H1 (cell line): ENCODE measurements at regions not wholly inside any gene's neighbourhood (a gene's known extent, or its start where the extent isn't known, plus 50 kb on each side); places are given as distances from the start of the nearest gene placed in this dataset.

Experiments used
- CTCF ChIA-PET: fragments of 300-600 bp; sonication (Branson Sonifier 250); formaldehyde crosslinking; loops from one replicate; lab custom pipeline; 2021; ENCODE audit not compliant: partially characterized antibody; lab: Charles Lee
- POLR2A ChIA-PET: fragments of 300-600 bp; sonication (Branson Sonifier 250); formaldehyde crosslinking; loops from one replicate; lab custom pipeline; 2021; ENCODE audit warnings: inconsistent platforms; ENCODE audit not compliant: partially characterized antibody; lab: Charles Lee
- DNase-seq, 2 experiments: peaks; one replicate each; pipeline versions ENCODE4 v3.0.0 to v3.0.0-alpha.2; 2010 to 2022; ENCODE audit warnings: low spot score in 2 of 2, low read depth in 1 of 2, mixed read lengths in 1 of 2
- FAIRE-seq: peaks from 2 replicates; lab custom pipeline; 2011; peaks lifted over from hg19 to GRCh38; lab: Jason Lieb, UNC
- H2AFZ ChIP-seq: 2 replicates; pipeline ENCODE4 v1.8.1; 2012; ENCODE audit warnings: low read length, inconsistent platforms
- H2AK5ac ChIP-seq: 2 replicates; pipeline ENCODE4 v1.6.1; 2013; ENCODE audit warnings: low read depth, low read length
- H2BK120ac ChIP-seq: replicated peaks from 2 replicates; pipeline ENCODE3; 2013; ENCODE audit warnings: low read depth, low read length, inconsistent platforms
- H2BK12ac ChIP-seq: 2 replicates; pipeline ENCODE4 v1.6.1; 2013; ENCODE audit warnings: low read depth, low read length
- H2BK15ac ChIP-seq: 2 replicates; pipeline ENCODE4 v1.6.1; 2013; ENCODE audit warnings: low read length
- H2BK20ac ChIP-seq: 2 replicates; pipeline ENCODE4 v1.6.1; 2013; ENCODE audit warnings: low read length
- H2BK5ac ChIP-seq: 2 replicates; pipeline ENCODE4 v1.6.1; 2013; ENCODE audit warnings: low read depth, low read length
- H3K14ac ChIP-seq: 2 replicates; pipeline ENCODE4 v1.6.1; 2013; ENCODE audit warnings: inconsistent platforms; ENCODE audit not compliant: insufficient read length
- H3K18ac ChIP-seq: 2 replicates; pipeline ENCODE4 v1.6.1; 2013; ENCODE audit warnings: low read length; ENCODE audit errors: extremely low read depth
- H3K23ac ChIP-seq: 2 replicates; pipeline ENCODE4 v1.6.1; 2013; ENCODE audit warnings: inconsistent platforms; ENCODE audit not compliant: insufficient read length
- H3K23me2 ChIP-seq: 2 replicates; pipeline ENCODE4 v1.6.1; 2013; ENCODE audit warnings: low read depth, low read length
- H3K27ac ChIP-seq: 2 replicates; pipeline ENCODE4 v1.6.1; 2011; ENCODE audit warnings: low read depth, low read length, inconsistent platforms
- H3K27me3 ChIP-seq, 4 experiments: replicated peaks in 1 of 4; 1 replicate in 1 of 4; 2 replicates in 3 of 4; pipeline versions ENCODE4 v1.6.1 to v1.8.1; 2011 to 2013; ENCODE audit warnings: low read length in 3 of 4, mild to moderate bottlenecking in 3 of 4, inconsistent platforms in 2 of 4, mixed read lengths in 2 of 4, moderate library complexity in 1 of 4; ENCODE audit not compliant: control insufficient read depth in 3 of 4, insufficient read depth in 3 of 4; ENCODE audit errors: extremely low read depth in 1 of 4
- H3K36me3 ChIP-seq, 4 experiments: 2 replicates each; pipeline versions ENCODE4 v1.6.1 to v1.8.1; 2011 to 2013; ENCODE audit warnings: mild to moderate bottlenecking in 4 of 4, low read length in 3 of 4, moderate library complexity in 2 of 4, control low read depth in 1 of 4, inconsistent platforms in 1 of 4; ENCODE audit not compliant: insufficient read depth in 4 of 4, control insufficient read depth in 2 of 4
- H3K4ac ChIP-seq: replicated peaks from 2 replicates; pipeline ENCODE3; 2013; ENCODE audit warnings: low read length, low read depth, mixed read lengths, inconsistent platforms; ENCODE audit not compliant: insufficient read length
- H3K4me1 ChIP-seq, 4 experiments: replicated peaks in 1 of 4; 1 replicate in 1 of 4; 2 replicates in 3 of 4; pipeline versions ENCODE4 v1.6.1 to v1.8.1; 2011 to 2013; ENCODE audit warnings: low read length in 3 of 4, inconsistent platforms in 2 of 4, mixed read lengths in 1 of 4; ENCODE audit not compliant: insufficient read depth in 4 of 4, control insufficient read depth in 3 of 4
- H3K4me2 ChIP-seq, 2 experiments: 2 replicates each; pipeline versions ENCODE4 v1.6.1 to v1.8.1; 2011 to 2013; ENCODE audit warnings: low read depth in 2 of 2, low read length in 2 of 2, control low read depth in 1 of 2, inconsistent platforms in 1 of 2, mild to moderate bottlenecking in 1 of 2; ENCODE audit not compliant: insufficient read depth in 1 of 2
- H3K4me3 ChIP-seq, 4 experiments: fragments of 200-600, 300-600 bp in 1 of 4; sonication (generic), shearing (Covaris generic), sonication (Bioruptor Twin) in 1 of 4; 2 replicates each; pipeline versions ENCODE4 v1.5.1 to v1.8.1; 2011 to 2016; ENCODE audit warnings: low read length in 4 of 4, low read depth in 3 of 4, control low read depth in 2 of 4, inconsistent platforms in 2 of 4, mild to moderate bottlenecking in 2 of 4, mixed read lengths in 1 of 4, moderate library complexity in 1 of 4; ENCODE audit not compliant: insufficient read depth in 2 of 4; ENCODE audit errors: extremely low read depth in 1 of 4
- H3K56ac ChIP-seq: replicated peaks from 2 replicates; pipeline ENCODE3; 2013; ENCODE audit warnings: low read depth, mild to moderate bottlenecking, mixed read lengths, low read length, inconsistent platforms; ENCODE audit not compliant: insufficient read length
- H3K79me1 ChIP-seq: 2 replicates; pipeline ENCODE4 v1.6.1; 2013; ENCODE audit warnings: low read depth, low read length, control low read depth
- H3K79me2 ChIP-seq, 2 experiments: 2 replicates each; pipeline versions ENCODE4 v1.6.1 to v1.8.1; 2012 to 2013; ENCODE audit warnings: low read length in 2 of 2, mild to moderate bottlenecking in 2 of 2, inconsistent platforms in 1 of 2; ENCODE audit not compliant: insufficient read depth in 2 of 2, control insufficient read depth in 1 of 2
- H3K9ac ChIP-seq, 4 experiments: replicated peaks in 1 of 4; 1 replicate in 1 of 4; 2 replicates in 3 of 4; pipeline versions ENCODE4 v1.6.1 to v1.8.1; 2011 to 2013; ENCODE audit warnings: low read depth in 3 of 4, low read length in 3 of 4, control low read depth in 2 of 4, mild to moderate bottlenecking in 2 of 4, moderate library complexity in 2 of 4, inconsistent platforms in 1 of 4; ENCODE audit errors: extremely low read depth in 1 of 4
- H3K9me3 ChIP-seq, 2 experiments: 2 replicates each; pipeline versions ENCODE4 v1.6.1 to v1.8.1; 2012 to 2013; ENCODE audit warnings: mild to moderate bottlenecking in 2 of 2, moderate library complexity in 2 of 2, control low read depth in 1 of 2, inconsistent platforms in 1 of 2, low read depth in 1 of 2, low read length in 1 of 2, mixed read lengths in 1 of 2; ENCODE audit not compliant: insufficient read depth in 2 of 2
- H4K20me1 ChIP-seq, 2 experiments: replicated peaks in 1 of 2; 2 replicates each; pipeline versions ENCODE3 to v1.8.1; 2011 to 2013; ENCODE audit warnings: inconsistent platforms in 2 of 2, low read length in 2 of 2, mild to moderate bottlenecking in 1 of 2; ENCODE audit not compliant: insufficient read depth in 2 of 2, control insufficient read depth in 1 of 2
- H4K5ac ChIP-seq: 2 replicates; pipeline ENCODE4 v1.6.1; 2013; ENCODE audit warnings: low read length, low read depth, mixed read lengths, inconsistent platforms; ENCODE audit not compliant: insufficient read length
- H4K8ac ChIP-seq: 2 replicates; pipeline ENCODE4 v1.8.0; 2013; ENCODE audit warnings: mild to moderate bottlenecking, moderate library complexity, low read length, inconsistent platforms; ENCODE audit not compliant: insufficient read depth; ENCODE audit errors: extremely low read depth
- H4K91ac ChIP-seq: replicated peaks from 2 replicates; pipeline ENCODE3; 2013; ENCODE audit warnings: low read length, mixed read lengths, inconsistent platforms; ENCODE audit not compliant: insufficient read length
- ATF3 ChIP-seq: IDR thresholded peaks from 2 replicates; pipeline ENCODE4 v1.6.1; 2011; ENCODE audit warnings: low read depth, mild to moderate bottlenecking, low read length; ENCODE audit not compliant: insufficient read depth
- BACH1 ChIP-seq: IDR thresholded peaks from 2 replicates; pipeline ENCODE4 v1.6.1; 2012; ENCODE audit warnings: low read length, improper control_type of control experiment
- BCL11A ChIP-seq, 2 experiments: IDR thresholded peaks; one replicate each; pipeline ENCODE4 v1.6.1; 2011; ENCODE audit warnings: low read depth in 2 of 2, low read length in 2 of 2, mild to moderate bottlenecking in 2 of 2
- BRCA1 ChIP-seq: IDR thresholded peaks from 2 replicates; pipeline ENCODE4 v1.6.1; 2012; ENCODE audit warnings: low read depth, low read length, improper control_type of control experiment
- CHD1 ChIP-seq: IDR thresholded peaks from 2 replicates; pipeline ENCODE4 v1.6.1; 2012; ENCODE audit warnings: low read depth, low read length, improper control_type of control experiment
- CREB1 ChIP-seq: IDR thresholded peaks from 2 replicates; pipeline ENCODE4 v1.6.1; 2012; ENCODE audit warnings: inconsistent platforms
- CTBP2 ChIP-seq: IDR thresholded peaks from 2 replicates; pipeline ENCODE4 v1.7.0; 2011; ENCODE audit warnings: borderline replicate concordance, mild to moderate bottlenecking, moderate library complexity, mixed read lengths, low read length; ENCODE audit not compliant: insufficient read depth, insufficient read length
- E2F6 ChIP-seq: IDR thresholded peaks from 2 replicates; pipeline ENCODE4 v1.6.1; 2012; ENCODE audit warnings: inconsistent platforms
- EGR1 ChIP-seq: IDR thresholded peaks from 2 replicates; pipeline ENCODE4 v1.6.1; 2011; ENCODE audit warnings: low read depth, low read length, borderline replicate concordance
- EZH2 ChIP-seq: fragments of 200-600 bp; sonication (generic); IDR thresholded peaks from 2 replicates; pipeline ENCODE4 v1.7.1; 2012; ENCODE audit warnings: low read depth, mild to moderate bottlenecking, moderate library complexity, low read length, inconsistent platforms; ENCODE audit not compliant: severe bottlenecking
- PHF8 ChIP-seq: fragments of 200-600 bp; sonication (generic); conservative IDR thresholded peaks from 2 replicates; pipeline ENCODE4 v1.7.1; 2012; ENCODE audit warnings: low read depth, mild to moderate bottlenecking, inconsistent platforms, low read length, moderate library complexity
- RBBP5 ChIP-seq: IDR thresholded peaks from 2 replicates; pipeline ENCODE4 v1.7.1; 2012; ENCODE audit warnings: low read depth, mild to moderate bottlenecking, inconsistent platforms, low read length, moderate library complexity, borderline replicate concordance
- WGBS, 2 experiments: shearing (Covaris generic) in 1 of 2; methylation state at CpG; one replicate each; pipeline versions ENCODE4 v1.1.6 to v1.1.7; 2013 to 2015; ENCODE audit warnings: low lambda C conversion rate in 2 of 2, mixed read lengths in 2 of 2, inconsistent platforms in 1 of 2, low coverage in 1 of 2, missing lambda C conversion rate in 1 of 2; ENCODE audit not compliant: insufficient replicate concordance in 2 of 2, insufficient coverage in 1 of 2, insufficient read length in 1 of 2; ENCODE audit errors: extremely low coverage in 1 of 2, missing lambda C conversion rate in 1 of 2; 5-methylcytosine and 5-hydroxymethylcytosine counted together

GRCh38 chr11:129530154-129530895, 154.7 kb downstream of the BARX2 start:
- no peak overlapping the region for H2BK120ac ChIP-seq
- no peak for TF ChIP-seq CHD1
- TF ChIP-seq CTBP2 = no peak
- TF ChIP-seq ATF3 = no peak
- TF ChIP-seq BACH1 = no peak
- TF ChIP-seq E2F6 = no peak
- TF ChIP-seq BRCA1 = no peak
- no peak for TF ChIP-seq RBBP5
- no peak for TF ChIP-seq PHF8
- no peak for TF ChIP-seq EZH2
- no peak for TF ChIP-seq EGR1
- TF ChIP-seq BCL11A (IDR thresholded peaks at IDR 0.05; ENCODE audit: low read depth in 2 of 2, low read length in 2 of 2) = no peak
- no peak for TF ChIP-seq CREB1

More at GRCh38 chr11:129530154-129530895, 154.7 kb downstream of the BARX2 start:
- no peaks in the 10 kb centered on the region for H3K79me1 ChIP-seq
- no peak overlapping the region for H2BK15ac ChIP-seq
- H2BK12ac ChIP-seq = no peak overlapping the region
- H4K91ac ChIP-seq = no peak overlapping the region
- no peak overlapping the region for H2BK5ac ChIP-seq
- H3K4me1 ChIP-seq = no peaks in the 10 kb centered on the region
- no peak overlapping the region for H2AK5ac ChIP-seq
- H3K56ac ChIP-seq = no peak overlapping the region
- no peak overlapping the region for H4K5ac ChIP-seq
- H4K8ac ChIP-seq = no peak overlapping the region; the same call in 1 of the 2 replicates
- no peak overlapping the region for H2AFZ ChIP-seq
- H3K9me3 ChIP-seq = no peaks in the 10 kb centered on the region
- no peak overlapping the region for H3K9ac ChIP-seq
- H3K79me2 ChIP-seq = no peaks in the 10 kb centered on the region
- no peak overlapping the region for H3K14ac ChIP-seq
- no peak overlapping the region for H3K4me3 ChIP-seq
- no peak overlapping the region for H3K4me2 ChIP-seq
- H4K20me1 ChIP-seq = no peaks in the 10 kb centered on the region
- POLR2A ChIA-PET = no interaction called here
- CTCF ChIA-PET = interaction anchor here (0.6 to 1.4 kb wide), 3 partner anchors 136 to 165 kb away, joined by 3 to 4 read pairs (median 3); no protein-coding TSS in a partner anchor
- no peaks in the 10 kb centered on the region; a peak in 1 of 7 replicates for H3K27me3 ChIP-seq
- FAIRE-seq = no peak
- no peak overlapping the region for H2BK20ac ChIP-seq
- 88% methylated on average over 7 of the region's 7 CpGs; no CpG with 5 or more reads in 1 of the 2 experiments for WGBS, 2 experiments
- H3K36me3 ChIP-seq = no peaks in the 10 kb centered on the region
- no peak overlapping the region for H3K23ac ChIP-seq
- H3K4ac ChIP-seq = no peak overlapping the region
- DNase-seq = no peak
- no peak overlapping the region for H3K27ac ChIP-seq
- H3K18ac ChIP-seq = no peak overlapping the region
- no peaks in the 10 kb centered on the region for H3K23me2 ChIP-seq
